Naive thymus-derived CD4-positive, alpha-beta T cell (primary cell): ENCODE measurements at regions not wholly inside any gene's neighbourhood (a gene's known extent, or its start where the extent isn't known, plus 50 kb on each side); places are given as distances from the start of the nearest gene placed in this dataset.
"Not testable (repeated sequence)": the region's sequence is repeated elsewhere in the genome, so short reads cannot be mapped to it uniquely, and the experiment has no call there.

Source experiments
- ATAC-seq: fragments of 150-1000 bp; cut with Tn5 transposase; 2 replicates; pipeline ENCODE4 v1.10.0; 2021; ENCODE audit warnings: mild to moderate bottlenecking, moderate library complexity
- CTCF ChIA-PET: fragments of 350-600 bp; sonication (Branson Sonifier 250); formaldehyde crosslinking; loops from one replicate; lab custom pipeline; 2021; ENCODE audit warnings: antibody characterized with exemption; lab: Charles Lee
- POLR2A ChIA-PET: fragments of 350-600 bp; sonication (Branson Sonifier 250); formaldehyde crosslinking; loops from one replicate; lab custom pipeline; 2021; ENCODE audit warnings: antibody characterized with exemption, inconsistent platforms; lab: Charles Lee
- DNase-seq, 9 donors: peaks; one replicate each; pipeline versions ENCODE4 v3.0.0 to v3.0.0-alpha.2; 2020 to 2022; ENCODE audit warnings: mixed read lengths in 1 of 9
- H3K27ac ChIP-seq: one replicate; pipeline ENCODE4 v1.7.0; 2013; ENCODE audit warnings: mild to moderate bottlenecking, low read depth, low read length, moderate library complexity
- H3K27me3 ChIP-seq, 2 donors: one replicate each; pipeline ENCODE4 v1.7.0; 2013; ENCODE audit warnings: low read length in 2 of 2, mild to moderate bottlenecking in 2 of 2, moderate library complexity in 2 of 2; ENCODE audit not compliant: control insufficient read depth in 2 of 2, insufficient read depth in 2 of 2
- H3K36me3 ChIP-seq, 3 experiments: 1 replicate in 2 of 3; 2 replicates in 1 of 3; pipeline ENCODE4 v1.7.0; 2013; ENCODE audit warnings: low read length in 3 of 3, mild to moderate bottlenecking in 3 of 3, moderate library complexity in 1 of 3; ENCODE audit not compliant: insufficient read depth in 3 of 3, control insufficient read depth in 2 of 3
- H3K4me1 ChIP-seq, 2 donors: one replicate each; pipeline ENCODE4 v1.7.0; 2013; ENCODE audit warnings: low read length in 2 of 2, mild to moderate bottlenecking in 2 of 2, moderate library complexity in 1 of 2; ENCODE audit not compliant: control insufficient read depth in 2 of 2, insufficient read depth in 2 of 2
- H3K4me3 ChIP-seq: 2 replicates; pipeline ENCODE4 v1.7.0; 2013; ENCODE audit warnings: mild to moderate bottlenecking, low read length
- H3K9me3 ChIP-seq, 3 experiments: 1 replicate in 2 of 3; 2 replicates in 1 of 3; pipeline ENCODE4 v1.7.0; 2013; ENCODE audit warnings: low read length in 3 of 3; ENCODE audit not compliant: control insufficient read depth in 2 of 3
- H3K27ac Mint-ChIP-seq, 9 donors: one replicate each; pipeline ENCODE4 v1.8.0; 2020 to 2022; ENCODE audit warnings: mixed read lengths in 9 of 9, mild to moderate bottlenecking in 8 of 9, moderate library complexity in 5 of 9, inconsistent platforms in 2 of 9
- H3K27me3 Mint-ChIP-seq, 5 donors: one replicate each; pipeline ENCODE4 v1.8.0; 2021 to 2022; ENCODE audit warnings: mixed read lengths in 5 of 5, mild to moderate bottlenecking in 1 of 5
- H3K36me3 Mint-ChIP-seq, 5 donors: one replicate each; pipeline ENCODE4 v1.8.0; 2020 to 2022; ENCODE audit warnings: mixed read lengths in 5 of 5, mild to moderate bottlenecking in 3 of 5, inconsistent platforms in 1 of 5
- H3K4me1 Mint-ChIP-seq, 7 donors: one replicate each; pipeline ENCODE4 v1.8.0; 2020 to 2022; ENCODE audit warnings: mixed read lengths in 7 of 7, mild to moderate bottlenecking in 3 of 7, inconsistent platforms in 1 of 7
- H3K4me3 Mint-ChIP-seq, 10 donors: one replicate each; pipeline ENCODE4 v1.8.0; 2020 to 2022; ENCODE audit warnings: mild to moderate bottlenecking in 10 of 10, mixed read lengths in 10 of 10, moderate library complexity in 6 of 10, inconsistent platforms in 2 of 10
- H3K9me3 Mint-ChIP-seq, 11 donors: one replicate each; pipeline ENCODE4 v1.8.0; 2020 to 2022; ENCODE audit warnings: mixed read lengths in 11 of 11, mild to moderate bottlenecking in 4 of 11, inconsistent platforms in 1 of 11, moderate library complexity in 1 of 11
- intact Hi-C, 2 donors: fragments of 100-400 bp; cut with micrococcal nuclease; formaldehyde crosslinking; loops; one replicate each; pipeline ENCODE4 v1.15.1; 2023

DNA sequence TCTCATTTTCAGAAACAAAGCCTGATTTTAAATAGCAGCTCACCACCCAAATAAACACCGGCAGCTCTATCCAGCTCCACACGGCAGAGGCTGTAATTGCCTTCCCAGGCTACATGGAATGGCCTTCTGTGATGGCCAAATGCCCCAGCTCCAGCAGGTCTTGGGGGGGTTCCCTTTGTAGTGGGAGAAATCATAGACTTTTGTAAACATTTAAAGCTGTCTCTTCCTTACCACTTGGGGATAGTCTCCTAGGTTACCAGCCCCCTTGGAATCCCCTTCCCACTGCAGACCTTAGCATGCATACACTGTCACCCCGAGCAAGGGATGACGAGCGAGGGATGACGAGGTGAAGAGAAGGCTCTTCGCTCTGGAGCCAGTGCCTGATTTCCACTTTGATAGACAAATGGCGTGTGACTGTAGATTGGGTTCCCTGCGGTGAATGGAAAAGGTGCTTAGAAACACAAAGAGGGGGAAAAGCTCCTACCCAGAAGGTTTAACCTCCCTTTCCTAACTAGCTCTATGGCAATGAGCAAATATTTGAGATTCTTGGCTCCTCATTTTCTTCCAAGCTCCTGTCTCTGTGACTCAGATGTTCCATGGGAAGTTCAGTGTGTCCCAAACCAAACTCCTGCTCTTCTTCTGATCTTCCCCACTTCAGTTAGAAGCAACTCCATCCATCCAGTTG, 108.0 kb upstream of the CADM1 start:
- ChIA-PET CTCF (no interaction called here), POLR2A (no interaction called here)
- H3K9me3 Mint-ChIP-seq = peaks cover 0 to 11% (median 4%) of the 10 kb centered on the region in 11 donors
- no peak overlapping the region for H3K4me3 ChIP-seq
- H3K4me1 ChIP-seq = no peaks in the 10 kb centered on the region
- H3K27ac Mint-ChIP-seq = no peak overlapping the region
- H3K27me3 ChIP-seq = no peaks in the 10 kb centered on the region
- H3K36me3 ChIP-seq = no peaks in the 10 kb centered on the region
- no peak overlapping the region for H3K27ac ChIP-seq
- no peak for ATAC-seq
- H3K27me3 Mint-ChIP-seq = peaks cover 0 to 24% (median 4%) of the 10 kb centered on the region in 5 donors
- no peak for DNase-seq
- no peaks in the 10 kb centered on the region for H3K4me1 Mint-ChIP-seq
- H3K4me3 Mint-ChIP-seq = no peak overlapping the region
- H3K9me3 ChIP-seq = no peaks in the 10 kb centered on the region
- intact Hi-C loops = no loop called here
- no peaks in the 10 kb centered on the region for H3K36me3 Mint-ChIP-seq

DNA sequence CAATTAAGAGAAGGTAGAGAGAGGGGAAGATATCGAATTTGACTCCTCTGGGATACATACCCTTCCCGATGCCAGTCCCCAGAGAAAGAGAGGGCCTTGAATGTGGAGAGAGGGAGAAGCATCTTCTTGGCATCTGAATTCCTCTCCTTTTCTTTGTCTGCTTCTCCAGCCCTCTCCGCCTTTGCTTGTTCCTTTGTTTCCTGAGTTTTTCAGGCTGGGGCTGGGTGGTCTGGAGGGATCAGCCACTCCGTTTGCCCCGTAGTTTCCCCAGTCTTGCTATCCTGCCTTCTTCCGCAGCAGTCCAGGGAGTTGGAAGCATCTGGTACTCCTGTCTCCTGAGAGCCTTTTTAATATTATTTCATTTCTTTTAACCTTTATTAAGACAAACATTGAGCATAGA, 107.1 kb upstream of the CADM1 start:
- H3K36me3 Mint-ChIP-seq = no peaks in the 10 kb centered on the region
- CTCF ChIA-PET = no interaction called here
- POLR2A ChIA-PET = no interaction called here
- Histone ChIP-seq H3K27ac (no peak overlapping the region), H3K27me3 (no peaks in the 10 kb centered on the region), H3K36me3 (no peaks in the 10 kb centered on the region), H3K4me3 (no peak overlapping the region), H3K4me1 (no peaks in the 10 kb centered on the region), H3K9me3 (no peaks in the 10 kb centered on the region)
- ATAC-seq (no peak), DNase-seq (no peak)
- H3K4me1 Mint-ChIP-seq = no peaks in the 10 kb centered on the region
- peaks cover 0 to 11% (median 4%) of the 10 kb centered on the region in 11 donors for H3K9me3 Mint-ChIP-seq
- H3K27me3 Mint-ChIP-seq = peaks cover 0 to 24% (median 4%) of the 10 kb centered on the region in 5 donors
- H3K4me3 Mint-ChIP-seq = no peak overlapping the region
- H3K27ac Mint-ChIP-seq = no peak overlapping the region
- intact Hi-C loops = no loop called here

DNA sequence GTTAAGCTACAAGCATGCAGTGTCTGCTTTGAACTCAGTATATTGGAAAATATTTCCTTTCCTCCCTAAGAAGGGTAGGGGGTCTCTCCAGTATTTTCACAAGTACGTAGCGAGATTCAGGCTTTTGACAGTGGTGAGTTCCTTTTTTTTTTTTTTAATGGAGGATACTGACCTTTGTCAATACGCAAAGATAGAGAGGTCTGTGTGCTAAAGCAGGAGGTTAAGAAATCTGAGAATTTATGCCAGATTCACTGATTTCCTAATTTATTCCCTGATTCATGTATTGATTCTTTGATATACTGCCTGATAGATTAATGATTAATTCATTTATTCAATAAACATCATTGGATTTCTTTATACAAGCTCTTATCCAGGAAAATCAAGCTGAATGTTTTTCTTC, 106.7 kb upstream of the CADM1 start:
- Histone ChIP-seq H3K9me3 (no peaks in the 10 kb centered on the region), H3K27me3 (no peaks in the 10 kb centered on the region), H3K4me3 (no peak overlapping the region), H3K27ac (no peak overlapping the region), H3K36me3 (no peaks in the 10 kb centered on the region), H3K4me1 (no peaks in the 10 kb centered on the region)
- POLR2A ChIA-PET = no interaction called here
- Mint-ChIP-seq H3K4me1 (no peaks in the 10 kb centered on the region), H3K27me3 (peaks cover 0 to 24% (median 7%) of the 10 kb centered on the region in 5 donors), H3K9me3 (peaks cover 0 to 11% (median 4%) of the 10 kb centered on the region in 11 donors), H3K27ac (no peak overlapping the region), H3K4me3 (no peak overlapping the region), H3K36me3 (no peaks in the 10 kb centered on the region)
- DNase-seq = no peak
- CTCF ChIA-PET = no interaction called here
- ATAC-seq = no peak
- intact Hi-C loops = no loop called here

DNA sequence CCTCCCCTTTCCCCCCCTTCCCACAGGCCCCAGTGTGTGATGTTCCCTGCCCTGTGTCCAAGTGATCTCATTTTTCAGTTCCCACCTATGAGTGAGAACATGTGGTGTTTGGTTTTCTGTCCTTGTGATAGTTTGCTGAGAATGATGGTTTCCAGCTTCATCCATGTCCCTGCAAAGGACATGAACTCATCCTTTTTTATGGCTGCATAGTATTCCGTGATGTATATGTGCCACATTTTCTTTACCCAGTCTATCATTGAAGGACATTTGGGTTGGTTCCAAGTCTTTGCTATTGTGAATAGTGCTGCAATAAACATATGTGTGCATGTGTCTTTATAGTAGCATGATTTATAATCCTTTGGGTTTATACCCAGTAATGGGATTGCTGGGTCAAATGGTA, 106.0 kb upstream of the CADM1 start:
- H3K36me3 Mint-ChIP-seq, H3K4me3 ChIP-seq, H3K27ac ChIP-seq, H3K4me1 ChIP-seq, DNase-seq, intact Hi-C loops, POLR2A ChIA-PET, CTCF ChIA-PET, H3K4me1 Mint-ChIP-seq, H3K9me3 ChIP-seq, ATAC-seq, H3K27ac Mint-ChIP-seq, H3K4me3 Mint-ChIP-seq, H3K36me3 ChIP-seq, H3K27me3 ChIP-seq: not testable (repeated sequence)
- Mint-ChIP-seq H3K9me3 (peaks cover 0 to 11% (median 4%) of the 10 kb centered on the region in 11 donors), H3K27me3 (peaks cover 0 to 24% (median 7%) of the 10 kb centered on the region in 5 donors)

- CTCF ChIA-PET = no interaction called here
- DNase-seq (no peak), ATAC-seq (no peak)
- H3K27me3 ChIP-seq = no peaks in the 10 kb centered on the region
- H3K4me1 ChIP-seq = no peaks in the 10 kb centered on the region
- Mint-ChIP-seq H3K36me3 (no peaks in the 10 kb centered on the region), H3K9me3 (peaks cover 0 to 11% (median 4%) of the 10 kb centered on the region in 11 donors), H3K4me3 (no peak overlapping the region), H3K4me1 (no peaks in the 10 kb centered on the region), H3K27me3 (peaks cover 0 to 22% (median 7%) of the 10 kb centered on the region in 5 donors), H3K27ac (no peak overlapping the region)
- intact Hi-C loops = no loop called here
- POLR2A ChIA-PET = no interaction called here
- no peaks in the 10 kb centered on the region for H3K36me3 ChIP-seq
- no peak overlapping the region for H3K27ac ChIP-seq
- H3K9me3 ChIP-seq = no peaks in the 10 kb centered on the region
- H3K4me3 ChIP-seq = no peak overlapping the region
Measured at GRCh38 chr11:115608976-115609375, 104.8 kb upstream of the CADM1 start.

- Histone ChIP-seq H3K27ac (no peak overlapping the region), H3K4me1 (no peaks in the 10 kb centered on the region), H3K4me3 (no peak overlapping the region), H3K36me3 (no peaks in the 10 kb centered on the region), H3K9me3 (no peaks in the 10 kb centered on the region), H3K27me3 (no peaks in the 10 kb centered on the region)
- ATAC-seq = no peak
- H3K9me3 Mint-ChIP-seq = peaks cover 0 to 9% (median 3%) of the 10 kb centered on the region in 11 donors
- H3K27me3 Mint-ChIP-seq = peaks cover 0 to 15% (median 6%) of the 10 kb centered on the region in 5 donors
- H3K27ac Mint-ChIP-seq = no peak overlapping the region
- ChIA-PET CTCF (no interaction called here), POLR2A (no interaction called here)
- intact Hi-C loops = no loop called here
- DNase-seq = no peak
- H3K4me1 Mint-ChIP-seq = no peaks in the 10 kb centered on the region
- no peaks in the 10 kb centered on the region for H3K36me3 Mint-ChIP-seq
- H3K4me3 Mint-ChIP-seq = no peak overlapping the region
Measured at GRCh38 chr11:115607621-115608221, 103.5 kb upstream of the CADM1 start.
